Tibial nerve (tissue), 4 donors: ENCODE measurements at regions not wholly inside any gene's neighbourhood (a gene's known extent, or its start where the extent isn't known, plus 50 kb on each side); places are given as distances from the start of the nearest gene placed in this dataset.

Source experiments
- DNase-seq, 2 donors: peaks; one replicate each; pipeline ENCODE4 v3.0.0-alpha.2; 2019; ENCODE audit warnings: low spot score in 2 of 2
- H3K27ac ChIP-seq, 4 donors: fragments of 200-600 bp; sonication (generic) in 3 of 4; one replicate each; pipeline ENCODE4 v1.5.1; 2017 to 2019; ENCODE audit warnings: mild to moderate bottlenecking in 1 of 4
- H3K27me3 ChIP-seq, 2 donors: fragments of 200-600 bp; sonication (generic) in 1 of 2; one replicate each; pipeline versions ENCODE4 v1.5.1 to v1.6.0; 2017 to 2019
- H3K36me3 ChIP-seq, 3 donors: fragments of 200-600 bp; sonication (generic); one replicate each; pipeline ENCODE4 v1.5.1; 2018 to 2019
- H3K4me1 ChIP-seq, 4 donors: fragments of 200-600 bp; sonication (generic) in 3 of 4; one replicate each; pipeline ENCODE4 v1.5.1; 2017 to 2019
- H3K4me3 ChIP-seq, 4 donors: fragments of 200-600 bp; sonication (generic) in 3 of 4; one replicate each; pipeline ENCODE4 v1.5.1; 2017 to 2019; ENCODE audit warnings: mild to moderate bottlenecking in 1 of 4, moderate library complexity in 1 of 4
- H3K9me3 ChIP-seq, 4 donors: fragments of 200-600 bp; sonication (generic) in 3 of 4; one replicate each; pipeline ENCODE4 v1.5.1; 2017 to 2019
- EP300 ChIP-seq, 2 donors: sonication (generic); formaldehyde crosslinking; IDR thresholded peaks; one replicate each; pipeline ENCODE4 v1.6.1; 2017; ENCODE audit warnings: antibody characterized with exemption in 2 of 2, mild to moderate bottlenecking in 1 of 2
- POLR2A ChIP-seq, 2 donors: fragments of 450-650 bp; IDR thresholded peaks; one replicate each; pipeline ENCODE4 v1.6.1; 2017; ENCODE audit warnings: antibody characterized with exemption in 2 of 2, mild to moderate bottlenecking in 2 of 2, moderate library complexity in 2 of 2
- WGBS, 2 donors: methylation state at CpG; one replicate each; pipeline ENCODE4 v1.1.5; 2018; 5-methylcytosine and 5-hydroxymethylcytosine counted together
- TF ChIP-seq, protein P1 (sequence below), 5 experiments: fragments of 200-600 bp in 3 of 5; fragments of 450-650 bp in 2 of 5; sonication (generic) in 3 of 5; IDR thresholded peaks; one replicate each; pipeline ENCODE4 v1.5.1; 2016 to 2019; ENCODE audit warnings: antibody characterized with exemption in 5 of 5, mild to moderate bottlenecking in 3 of 5, moderate library complexity in 2 of 5

DNA sequence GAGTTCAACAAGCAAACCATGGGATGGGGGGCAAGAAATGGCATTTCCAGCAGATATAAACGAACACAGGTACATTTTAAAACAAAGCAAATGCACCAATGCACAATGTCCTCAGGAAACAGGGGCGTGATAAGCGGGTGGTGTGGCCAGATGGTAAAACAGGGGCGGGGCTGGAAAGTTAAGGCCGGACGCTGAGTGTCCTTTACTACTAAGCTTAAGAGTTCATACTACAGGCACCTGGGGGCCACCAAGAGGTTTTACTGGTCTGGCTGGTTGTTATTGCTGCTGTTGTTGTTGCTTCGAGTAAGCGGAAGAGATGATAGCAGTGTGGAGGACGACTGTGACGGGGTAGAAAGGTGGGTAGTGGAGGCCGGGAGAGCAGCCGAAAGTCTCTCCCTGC lies 99.8 kb downstream of the ATPSCKMT start:
- 83 to 84% methylated on average over 12 of the region's 12 CpGs for WGBS, 2 donors

DNA sequence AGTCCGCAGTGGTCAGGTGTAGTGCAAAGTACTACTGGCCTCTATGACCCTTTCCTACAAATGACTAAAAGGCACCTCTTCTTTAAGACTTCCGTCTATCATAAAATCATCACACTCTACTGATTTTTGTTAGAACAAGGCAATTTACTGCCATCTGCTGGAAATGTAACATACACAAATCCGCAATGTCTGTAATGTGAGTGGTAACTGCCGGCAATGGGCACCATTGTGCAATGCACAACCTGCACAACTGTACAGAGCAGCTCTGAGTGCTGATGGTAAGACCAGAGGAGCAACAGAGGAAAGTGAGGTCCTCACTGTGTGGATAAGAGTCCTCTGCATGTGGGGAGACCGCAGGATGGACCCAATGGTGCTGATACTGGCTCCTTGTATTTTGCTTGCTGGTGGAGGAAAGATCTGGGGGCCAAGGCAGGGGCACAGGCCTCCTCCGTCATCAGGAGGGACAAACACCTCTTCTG lies 103.7 kb downstream of the ATPSCKMT start:
- H3K27ac ChIP-seq, result no peak overlapping the region
- 55 to 60% methylated on average over 6 of the region's 6 CpGs for WGBS, 2 donors
- TF ChIP-seq, protein P1, sequence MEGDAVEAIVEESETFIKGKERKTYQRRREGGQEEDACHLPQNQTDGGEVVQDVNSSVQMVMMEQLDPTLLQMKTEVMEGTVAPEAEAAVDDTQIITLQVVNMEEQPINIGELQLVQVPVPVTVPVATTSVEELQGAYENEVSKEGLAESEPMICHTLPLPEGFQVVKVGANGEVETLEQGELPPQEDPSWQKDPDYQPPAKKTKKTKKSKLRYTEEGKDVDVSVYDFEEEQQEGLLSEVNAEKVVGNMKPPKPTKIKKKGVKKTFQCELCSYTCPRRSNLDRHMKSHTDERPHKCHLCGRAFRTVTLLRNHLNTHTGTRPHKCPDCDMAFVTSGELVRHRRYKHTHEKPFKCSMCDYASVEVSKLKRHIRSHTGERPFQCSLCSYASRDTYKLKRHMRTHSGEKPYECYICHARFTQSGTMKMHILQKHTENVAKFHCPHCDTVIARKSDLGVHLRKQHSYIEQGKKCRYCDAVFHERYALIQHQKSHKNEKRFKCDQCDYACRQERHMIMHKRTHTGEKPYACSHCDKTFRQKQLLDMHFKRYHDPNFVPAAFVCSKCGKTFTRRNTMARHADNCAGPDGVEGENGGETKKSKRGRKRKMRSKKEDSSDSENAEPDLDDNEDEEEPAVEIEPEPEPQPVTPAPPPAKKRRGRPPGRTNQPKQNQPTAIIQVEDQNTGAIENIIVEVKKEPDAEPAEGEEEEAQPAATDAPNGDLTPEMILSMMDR (IDR thresholded peaks at IDR 0.05), result no peak
- TF ChIP-seq EP300 (IDR thresholded peaks at IDR 0.05), result no peak
- TF ChIP-seq POLR2A (IDR thresholded peaks at IDR 0.05), result no peak
- no peaks in the 10 kb centered on the region for H3K36me3 ChIP-seq
- no peak for DNase-seq
- no peak overlapping the region for H3K4me3 ChIP-seq
- no peaks in the 10 kb centered on the region for H3K27me3 ChIP-seq
- H3K4me1 ChIP-seq, result no peaks in the 10 kb centered on the region
- no peaks in the 10 kb centered on the region for H3K9me3 ChIP-seq

More for the DNA sequence above, 99.8 kb downstream of the ATPSCKMT start:
- H3K36me3 ChIP-seq, result no peaks in the 10 kb centered on the region
- TF ChIP-seq, protein P1 (IDR thresholded peaks at IDR 0.05), result no peak
- no peak for TF ChIP-seq EP300 (IDR thresholded peaks at IDR 0.05)
- no peak for TF ChIP-seq POLR2A (IDR thresholded peaks at IDR 0.05)
- H3K4me3 ChIP-seq, result no peak overlapping the region
- H3K9me3 ChIP-seq, result no peaks in the 10 kb centered on the region
- H3K27me3 ChIP-seq, result no peaks in the 10 kb centered on the region
- DNase-seq, result no peak
- no peaks in the 10 kb centered on the region for H3K4me1 ChIP-seq
- H3K27ac ChIP-seq, result no peak overlapping the region

DNA sequence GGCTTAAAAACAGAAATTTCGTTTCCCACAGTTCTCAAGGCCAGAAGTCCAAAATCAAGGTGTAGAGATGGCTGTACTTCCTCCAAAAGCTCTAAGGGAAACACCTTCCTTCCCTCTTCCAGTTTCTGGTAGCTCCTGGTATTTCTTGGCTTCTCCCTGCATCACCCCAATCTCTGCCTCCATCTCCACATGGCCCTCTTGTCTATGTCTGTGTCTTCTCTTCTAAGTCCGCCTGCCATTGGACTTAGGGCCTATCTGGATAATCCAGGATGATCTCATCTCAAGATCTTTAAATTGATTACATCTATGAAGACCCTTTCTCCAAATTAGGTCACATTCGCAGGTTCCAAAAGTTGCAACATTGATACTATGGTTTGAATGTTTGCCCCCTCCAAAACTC lies 105.6 kb downstream of the ATPSCKMT start:
- WGBS, 2 donors, result 89 to 92% methylated on average over 3 of the region's 3 CpGs
- Histone ChIP-seq H3K4me3 (no peak overlapping the region), H3K27me3 (no peaks in the 10 kb centered on the region), H3K4me1 (no peaks in the 10 kb centered on the region), H3K9me3 (no peaks in the 10 kb centered on the region), H3K27ac (no peak overlapping the region), H3K36me3 (no peaks in the 10 kb centered on the region)
- DNase-seq, result no peak
- TF ChIP-seq, protein P1 (IDR thresholded peaks at IDR 0.05), result no peak
- no peak for TF ChIP-seq POLR2A (IDR thresholded peaks at IDR 0.05)

DNA sequence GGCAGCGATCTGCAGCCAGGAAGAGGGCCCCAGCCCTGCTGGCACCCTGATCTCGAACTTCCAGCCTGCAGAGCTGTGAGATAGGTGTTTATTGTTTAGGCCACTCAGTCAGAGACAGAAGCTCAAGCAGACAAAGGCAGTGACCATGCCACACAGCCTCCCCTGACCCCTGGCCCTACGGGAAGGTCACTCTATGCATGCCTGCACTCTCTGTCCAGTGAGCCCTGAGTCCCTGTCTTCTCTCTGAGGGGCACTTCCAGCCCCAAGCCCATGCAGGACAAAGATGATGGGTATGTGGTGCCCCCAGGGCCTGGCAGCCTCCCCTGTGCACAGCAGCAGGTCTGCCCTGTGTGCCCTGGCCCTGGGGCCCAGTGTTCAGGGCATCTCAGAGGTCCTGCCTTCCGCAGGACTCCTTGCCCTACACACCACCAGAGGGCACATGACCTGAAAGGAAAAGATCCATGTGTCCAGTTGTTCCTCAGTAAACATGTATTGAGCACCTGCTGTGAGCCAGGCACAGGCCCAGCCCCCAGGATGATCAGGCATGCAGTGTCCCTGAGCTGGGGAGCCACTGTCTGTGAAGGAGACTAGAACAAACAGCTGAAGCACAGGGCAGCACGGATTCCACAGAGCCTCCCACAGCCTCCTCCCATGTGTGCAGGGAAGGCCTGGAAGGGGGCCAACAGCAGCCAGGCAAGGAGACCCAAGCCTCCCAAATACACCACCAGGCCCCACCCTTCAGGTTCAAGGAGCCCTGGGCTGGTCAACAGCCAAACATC lies 109.3 kb downstream of the ATPSCKMT start:
- Histone ChIP-seq H3K27me3 (no peaks in the 10 kb centered on the region), H3K27ac (no peak overlapping the region), H3K36me3 (no peaks in the 10 kb centered on the region), H3K4me3 (no peak overlapping the region), H3K4me1 (no peaks in the 10 kb centered on the region), H3K9me3 (no peaks in the 10 kb centered on the region)
- DNase-seq, result no peak
- 76 to 82% methylated on average over 3 to 4 of the region's 5 CpGs for WGBS, 2 donors
- no peak for TF ChIP-seq POLR2A (IDR thresholded peaks at IDR 0.05)
- no peak for TF ChIP-seq EP300 (IDR thresholded peaks at IDR 0.05)
- TF ChIP-seq, protein P1 (IDR thresholded peaks at IDR 0.05), result no peak

DNA sequence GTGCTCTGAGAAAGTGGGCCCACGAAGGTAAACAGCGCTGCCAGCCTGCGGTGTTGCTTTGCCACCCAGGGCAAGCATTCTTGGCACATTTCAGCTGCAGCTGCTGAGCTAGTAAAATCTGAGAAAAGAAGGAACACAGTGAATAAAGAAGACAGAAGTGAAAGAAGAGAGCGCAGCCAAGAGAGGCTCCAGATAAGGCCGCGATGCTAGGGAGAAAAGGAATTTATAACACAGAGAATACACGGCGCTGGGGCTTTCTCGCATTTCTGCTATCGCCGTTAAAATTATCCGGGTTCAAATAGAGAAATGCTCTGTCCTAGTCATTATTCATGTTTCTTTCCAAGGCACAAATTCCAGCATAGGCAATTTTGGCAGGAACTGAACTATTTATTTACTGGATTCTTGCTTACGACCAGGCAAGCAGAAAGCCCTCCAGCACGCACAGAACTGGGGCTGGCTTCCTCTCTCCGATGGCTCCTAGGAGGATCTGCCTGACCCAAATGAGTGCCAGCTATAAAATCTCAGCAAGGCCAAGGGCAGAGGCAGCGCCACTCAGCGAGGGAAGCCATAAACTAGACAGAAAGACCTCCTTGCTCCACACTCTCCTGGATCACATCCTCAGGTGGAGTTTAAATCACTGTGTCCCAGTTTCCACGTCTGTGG lies 111.2 kb downstream of the ATPSCKMT start:
- H3K9me3 ChIP-seq, result no peaks in the 10 kb centered on the region
- no peaks in the 10 kb centered on the region for H3K27me3 ChIP-seq
- no peaks in the 10 kb centered on the region for H3K36me3 ChIP-seq
- H3K4me3 ChIP-seq, result no peak overlapping the region
- H3K27ac ChIP-seq, result peak overlapping the region in 1 of 4 donors; percentile 18
- no peak for DNase-seq
- no peaks in the 10 kb centered on the region for H3K4me1 ChIP-seq
- 41 to 48% methylated on average over 18 of the region's 18 CpGs for WGBS, 2 donors
- TF ChIP-seq, protein P1 (IDR thresholded peaks at IDR 0.05), result no peak
- no peak for TF ChIP-seq EP300 (IDR thresholded peaks at IDR 0.05)
- no peak for TF ChIP-seq POLR2A (IDR thresholded peaks at IDR 0.05)
